Spleen (tissue), 7 donors: ENCODE measurements at regions not wholly inside any gene's neighbourhood (a gene's known extent, or its start where the extent isn't known, plus 50 kb on each side); places are given as distances from the start of the nearest gene placed in this dataset.

Experiments
- POLR2A ChIP-seq, 3 donors: fragments of 450-650 bp; IDR thresholded peaks; one replicate each; pipeline ENCODE4 v1.5.1; 2017; ENCODE audit warnings: antibody characterized with exemption in 3 of 3, mild to moderate bottlenecking in 1 of 3
- TF ChIP-seq, protein P1 (sequence below), 11 experiments: fragments of 200-600 bp in 7 of 11; fragments of 450-650 bp in 4 of 11; sonication (generic) in 4 of 11; IDR thresholded peaks in 8 of 11; conservative IDR thresholded peaks in 3 of 11; 1 replicate in 7 of 11; 2 replicates in 4 of 11; pipeline versions ENCODE4 v1.4.0 to v1.8.0; 2016 to 2021; ENCODE audit warnings: antibody characterized with exemption in 11 of 11, inconsistent platforms in 4 of 11, mild to moderate bottlenecking in 1 of 11
- donor health status: DM: no; HTN: no; CAD: no; lungs with moderate emphysema.
- donor health status: DM: no; HTN: no; CAD: no.
- donor health status: DM: no; HTN: no; CAD: no.

DNA sequence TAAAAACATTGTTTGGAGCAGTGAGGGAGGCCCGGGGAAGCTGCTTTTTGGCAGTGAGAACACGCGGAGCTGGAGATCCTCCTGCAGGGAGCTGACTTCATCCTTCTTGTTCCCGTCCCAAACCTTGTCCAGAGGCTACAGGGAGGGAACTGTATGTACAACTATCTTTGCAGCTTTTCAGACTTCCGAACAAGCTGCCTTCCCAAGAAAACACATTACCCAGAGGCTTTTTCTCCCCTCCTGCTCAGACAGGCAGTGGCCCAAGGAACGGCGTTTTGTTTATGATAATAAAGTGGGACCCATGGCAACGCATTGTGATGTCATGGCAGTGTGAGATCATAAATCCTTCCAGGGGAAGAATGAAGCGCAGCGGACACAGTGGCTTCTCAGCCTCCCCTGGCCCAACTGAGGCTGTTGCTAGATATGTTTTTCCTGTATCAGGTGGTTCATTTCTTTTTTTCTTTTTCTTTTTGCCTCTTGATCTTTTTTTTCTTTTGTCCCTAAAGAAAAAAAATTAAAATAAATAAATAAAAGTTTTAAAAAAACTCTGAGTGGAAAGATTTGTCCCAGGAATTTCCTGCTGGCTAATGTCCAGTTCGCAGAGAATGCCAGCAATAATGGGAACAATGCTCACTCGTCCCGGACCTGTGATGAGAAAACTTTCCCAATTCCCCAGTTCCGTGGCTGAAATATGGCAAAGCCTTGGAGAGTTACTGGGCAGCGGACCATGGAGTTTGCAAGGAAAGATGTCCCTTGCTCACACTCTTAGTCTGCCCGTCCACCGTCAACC, 103.4 kb upstream of the MAP1LC3B2 start:
- TF ChIP-seq, protein P1, sequence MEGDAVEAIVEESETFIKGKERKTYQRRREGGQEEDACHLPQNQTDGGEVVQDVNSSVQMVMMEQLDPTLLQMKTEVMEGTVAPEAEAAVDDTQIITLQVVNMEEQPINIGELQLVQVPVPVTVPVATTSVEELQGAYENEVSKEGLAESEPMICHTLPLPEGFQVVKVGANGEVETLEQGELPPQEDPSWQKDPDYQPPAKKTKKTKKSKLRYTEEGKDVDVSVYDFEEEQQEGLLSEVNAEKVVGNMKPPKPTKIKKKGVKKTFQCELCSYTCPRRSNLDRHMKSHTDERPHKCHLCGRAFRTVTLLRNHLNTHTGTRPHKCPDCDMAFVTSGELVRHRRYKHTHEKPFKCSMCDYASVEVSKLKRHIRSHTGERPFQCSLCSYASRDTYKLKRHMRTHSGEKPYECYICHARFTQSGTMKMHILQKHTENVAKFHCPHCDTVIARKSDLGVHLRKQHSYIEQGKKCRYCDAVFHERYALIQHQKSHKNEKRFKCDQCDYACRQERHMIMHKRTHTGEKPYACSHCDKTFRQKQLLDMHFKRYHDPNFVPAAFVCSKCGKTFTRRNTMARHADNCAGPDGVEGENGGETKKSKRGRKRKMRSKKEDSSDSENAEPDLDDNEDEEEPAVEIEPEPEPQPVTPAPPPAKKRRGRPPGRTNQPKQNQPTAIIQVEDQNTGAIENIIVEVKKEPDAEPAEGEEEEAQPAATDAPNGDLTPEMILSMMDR (IDR thresholded peaks at IDR 0.05 in 8 of 11, conservative IDR thresholded peaks at IDR 0.05 in 3 of 11), result no peak
- TF ChIP-seq POLR2A (IDR thresholded peaks at IDR 0.05), result no peak
